NCI-H1048 (cell line): ENCODE measurements at regions not wholly inside any gene's neighbourhood (a gene's known extent, or its start where the extent isn't known, plus 50 kb on each side); places are given as distances from the start of the nearest gene placed in this dataset.

Source experiments
- DNase-seq: peaks from one replicate; lab custom pipeline; 2025; lab: John Stamatoyannopoulos, UW

DNA sequence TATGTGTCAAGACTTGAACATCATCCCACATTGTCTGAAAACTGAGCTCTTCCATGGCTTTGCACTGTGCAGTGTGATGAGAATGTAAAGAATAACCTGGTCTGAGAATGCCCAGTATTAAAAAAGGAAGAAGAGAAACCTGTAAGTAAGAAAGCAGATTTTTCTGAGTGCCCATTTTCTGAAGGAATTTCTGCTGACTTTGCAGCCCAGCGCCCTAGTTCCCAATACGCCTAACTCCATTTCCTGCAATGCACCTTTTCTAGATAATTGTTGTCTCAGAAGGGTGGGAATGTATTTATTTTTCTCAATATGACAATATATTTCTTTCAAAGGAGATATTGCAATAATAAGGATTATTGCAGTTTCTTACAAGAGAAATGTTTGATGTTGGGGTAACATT, 231.5 kb downstream of the HAO1 start:
- DNase-seq = no peak

GRCh38 chr20:7710440-7710839, 229.8 kb downstream of the HAO1 start:
- DNase-seq = no peak

GRCh38 chr20:7712661-7713060, 227.6 kb downstream of the HAO1 start:
- DNase-seq = no peak

DNA sequence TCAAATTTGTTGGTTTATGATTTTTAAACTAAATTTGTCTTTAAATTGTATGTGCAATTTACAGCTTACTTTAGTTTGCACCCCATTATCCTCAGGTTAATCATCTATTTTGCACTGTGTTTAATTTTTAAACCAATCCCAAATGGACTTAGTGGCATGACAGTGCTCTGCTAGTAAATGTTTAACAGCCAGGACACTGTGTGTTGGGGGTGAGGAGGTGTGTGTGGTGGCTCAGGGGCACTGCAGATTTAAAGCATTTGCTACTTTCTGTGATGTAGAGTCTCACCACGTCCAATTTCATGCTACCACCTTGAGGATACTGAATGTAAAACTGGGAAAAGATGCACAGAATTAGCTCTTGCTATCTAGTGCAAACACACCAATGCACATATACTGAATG, 225.7 kb downstream of the HAO1 start:
- no peak for DNase-seq

DNA sequence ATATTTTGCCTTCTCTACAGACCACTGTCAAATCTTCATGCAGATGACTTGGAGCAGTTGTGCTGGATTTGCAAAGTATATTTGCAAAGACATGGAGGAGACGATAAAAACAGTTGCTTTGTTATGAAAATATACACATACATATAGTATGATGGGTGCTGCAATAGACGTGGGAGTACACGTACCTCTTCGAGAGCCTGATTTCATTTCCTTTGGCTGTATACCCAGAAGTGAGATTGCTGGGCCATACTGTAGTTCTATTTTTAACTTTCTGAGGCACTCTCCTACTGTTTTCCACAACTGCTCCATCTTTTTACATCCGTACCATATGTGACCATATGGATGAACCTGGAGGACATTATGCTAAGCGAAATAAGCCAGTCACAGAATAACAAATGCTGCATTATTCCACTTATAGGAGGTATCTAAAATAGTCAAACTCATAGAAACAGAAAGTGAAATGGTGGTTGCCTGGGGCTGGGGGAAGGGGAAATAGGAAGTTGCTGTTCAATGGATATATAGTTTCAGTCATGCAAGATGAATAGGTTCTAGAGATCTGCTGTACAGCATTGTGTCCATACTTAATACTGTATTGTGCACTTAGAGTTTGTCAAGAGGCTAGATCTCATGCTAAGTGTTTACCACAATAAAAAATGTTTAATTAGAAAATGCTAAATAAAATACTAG, 223.8 kb downstream of the HAO1 start:
- no peak for DNase-seq

DNA sequence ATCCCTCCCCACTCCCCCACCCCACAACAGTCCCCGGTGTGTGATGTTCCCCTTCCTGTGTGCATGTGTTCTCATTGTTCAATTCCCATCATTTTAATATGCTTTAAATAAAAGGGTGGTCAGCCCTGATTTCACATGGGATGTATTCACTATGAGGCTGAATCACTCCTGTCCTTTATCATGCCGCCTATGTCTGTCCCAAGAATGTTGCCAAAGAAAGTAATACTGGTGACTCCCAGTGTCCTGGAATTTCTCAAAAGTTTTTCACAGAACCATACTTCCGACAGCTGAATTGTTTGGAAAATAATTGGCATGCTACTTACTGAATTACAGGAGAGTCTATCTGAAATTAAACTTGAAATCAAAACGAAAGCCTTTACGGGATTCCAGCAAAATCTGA, 217.7 kb downstream of the HAO1 start:
- DNase-seq = no peak

DNA sequence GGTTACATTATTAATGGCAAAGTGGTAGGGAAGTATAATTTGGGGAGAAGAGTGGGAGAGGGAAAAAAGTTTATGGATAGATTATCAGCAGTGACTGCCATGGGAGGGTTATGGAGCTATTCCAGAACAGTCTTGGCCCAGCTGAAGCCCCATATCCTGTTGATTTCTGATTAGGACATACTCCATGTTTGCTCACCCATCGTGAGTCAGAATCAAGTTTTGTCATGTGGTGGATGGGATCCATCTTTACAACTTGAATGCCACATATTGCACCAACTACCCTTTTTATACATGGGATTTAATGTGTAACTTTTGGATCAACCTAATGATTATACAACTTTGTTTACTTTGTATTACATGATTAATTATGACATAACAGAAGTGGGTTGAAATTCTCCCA, 217.0 kb downstream of the HAO1 start:
- DNase-seq = no peak

- DNase-seq = no peak
Measured at GRCh38 chr20:7728338-7728737, 211.9 kb downstream of the HAO1 start.

DNA sequence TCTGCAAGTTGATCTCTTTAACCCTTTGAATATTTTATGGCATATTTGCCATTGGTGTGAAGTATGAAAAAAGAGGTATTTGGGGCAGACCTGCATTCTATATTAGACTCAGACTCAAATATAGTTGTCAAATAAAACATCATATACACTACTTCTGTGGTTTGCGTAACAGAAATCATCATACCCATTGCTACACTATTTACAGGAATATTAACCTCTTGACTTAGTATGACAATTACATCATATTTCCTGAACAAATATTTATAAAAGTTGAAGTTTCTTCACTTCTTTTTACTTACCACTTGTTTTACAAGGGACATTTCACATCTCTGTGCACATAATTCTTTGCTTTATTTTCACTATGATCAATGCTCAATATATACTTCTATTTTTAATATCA, 206.0 kb downstream of the HAO1 start:
- DNase-seq = no peak

- DNase-seq = no peak
Measured at GRCh38 chr20:7736336-7736735, 203.9 kb downstream of the HAO1 start.

DNA sequence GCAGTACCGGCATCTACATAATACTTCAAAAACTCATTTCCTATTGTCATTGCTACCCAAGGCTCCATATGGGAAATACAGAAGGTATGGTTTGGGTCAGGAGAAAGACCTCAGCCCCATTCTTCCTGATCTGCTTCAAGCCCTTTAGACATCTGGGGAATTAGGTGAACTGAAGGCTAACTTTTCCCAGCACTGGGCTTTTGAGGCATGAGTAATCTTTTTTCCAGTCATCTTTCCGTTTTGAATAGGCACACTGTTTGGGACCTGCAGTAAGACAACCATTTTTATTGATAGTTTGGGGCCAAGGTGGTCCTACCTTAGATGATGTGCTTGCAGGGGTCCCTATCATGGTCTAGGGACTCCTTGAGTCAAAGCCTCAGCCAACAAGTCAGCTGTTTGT, 198.4 kb downstream of the HAO1 start:
- no peak for DNase-seq

DNA sequence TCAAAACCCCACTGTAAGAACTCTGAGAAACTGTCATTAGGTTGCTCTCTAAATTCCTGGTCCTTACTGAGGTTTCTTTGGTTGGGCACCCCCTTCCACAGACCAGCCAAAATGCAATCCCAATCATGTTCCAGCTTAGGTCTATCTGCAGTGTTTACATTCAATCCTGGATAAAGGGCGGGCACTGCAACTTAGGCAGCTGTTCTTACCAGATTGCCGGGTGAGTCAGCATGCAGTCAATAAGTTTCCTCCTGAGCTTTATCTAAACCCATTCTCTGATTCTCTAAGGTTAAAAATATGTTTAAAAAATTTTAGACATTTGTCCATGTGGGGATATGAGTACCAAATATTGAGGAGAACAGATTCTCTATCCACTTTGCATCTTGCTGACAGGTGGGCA, 197.8 kb downstream of the HAO1 start:
- no peak for DNase-seq

GRCh38 chr20:7744411-7744810, 195.8 kb downstream of the HAO1 start:
- DNase-seq = no peak

- DNase-seq = no peak
Measured at GRCh38 chr20:7748624-7749023, 191.6 kb downstream of the HAO1 start.

DNA sequence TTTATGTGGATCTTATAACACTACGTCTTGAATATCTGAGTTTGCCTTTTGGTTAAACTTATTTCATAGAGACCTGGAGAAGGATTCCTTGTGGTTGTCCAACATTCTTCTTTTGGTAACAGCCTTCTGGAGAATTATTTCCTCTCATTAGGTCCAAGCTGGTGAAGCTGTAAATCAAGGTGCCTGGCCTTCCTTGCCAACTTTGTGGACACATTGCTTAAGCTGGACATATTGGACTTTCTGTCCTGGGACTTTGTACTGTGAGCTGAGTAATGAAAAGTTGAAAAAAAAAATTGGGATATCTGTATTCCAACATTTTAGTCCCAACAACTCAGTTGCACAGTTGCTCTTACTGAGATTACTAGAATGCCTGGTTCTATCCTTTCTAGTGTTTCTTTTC, 186.2 kb downstream of the HAO1 start:
- no peak for DNase-seq

GRCh38 chr20:7758406-7758805, 181.9 kb downstream of the HAO1 start:
- DNase-seq = no peak

GRCh38 chr20:7760247-7761031, 179.8 kb downstream of the HAO1 start:
- DNase-seq = no peak

GRCh38 chr20:7765221-7765620, 175.0 kb downstream of the HAO1 start:
- DNase-seq = no peak

DNA sequence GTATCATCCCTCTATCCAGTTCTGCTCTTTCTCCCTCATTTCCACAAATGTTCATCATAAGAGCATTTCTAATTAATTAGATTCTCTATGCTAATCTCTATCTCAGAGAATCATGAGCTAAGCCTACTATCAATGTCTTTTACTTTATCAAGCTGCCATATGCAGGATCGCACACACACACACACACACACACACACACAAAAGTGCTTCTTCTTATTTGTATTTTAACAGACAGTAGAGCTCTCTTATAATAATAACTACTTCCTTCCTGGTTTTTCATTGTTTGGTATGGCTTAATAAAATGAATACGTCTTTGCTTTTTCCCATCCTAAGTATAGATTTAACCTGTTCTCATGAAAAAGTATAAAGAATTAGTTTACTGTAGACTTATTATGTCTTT, 170.2 kb downstream of the HAO1 start:
- no peak for DNase-seq

GRCh38 chr20:7770578-7770977, 169.7 kb downstream of the HAO1 start:
- DNase-seq = no peak

DNA sequence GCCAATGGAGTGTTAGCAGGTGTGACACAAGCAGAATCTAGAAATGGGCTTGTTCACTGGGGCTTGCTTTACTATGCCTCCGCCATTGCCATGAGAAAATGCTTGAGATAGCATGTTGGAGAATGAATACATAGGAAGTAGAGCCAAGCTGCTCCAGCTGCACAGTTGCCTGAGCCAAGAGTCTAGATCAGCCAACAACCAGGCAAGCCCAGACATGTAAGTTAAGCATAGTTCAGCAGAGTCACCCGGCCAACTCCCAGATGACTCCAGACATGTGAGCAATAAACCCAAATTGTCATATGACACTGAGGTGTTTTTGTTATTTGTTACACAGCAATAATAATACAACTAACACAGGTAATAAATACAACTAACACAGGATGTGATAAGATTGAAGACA, 167.9 kb downstream of the HAO1 start:
- no peak for DNase-seq

DNA sequence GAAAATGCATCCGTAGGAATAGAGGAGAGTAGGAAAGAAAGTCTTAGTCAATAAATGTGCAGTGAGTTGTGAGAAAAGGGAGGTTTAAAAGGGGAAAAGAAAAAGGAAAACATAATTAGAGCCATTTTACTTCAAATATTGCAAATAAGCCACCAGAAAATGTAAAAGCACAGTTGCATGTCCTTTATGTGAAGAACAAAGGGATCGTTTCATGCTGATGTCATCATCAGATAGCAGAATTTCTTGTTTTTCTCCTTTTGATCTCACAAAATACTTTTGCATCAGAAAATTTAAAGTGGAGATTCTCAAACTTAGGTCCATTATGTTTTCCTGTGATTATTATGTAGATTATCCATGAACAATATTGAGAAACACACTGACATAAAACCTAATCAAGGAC, 166.7 kb downstream of the HAO1 start:
- no peak for DNase-seq

DNA sequence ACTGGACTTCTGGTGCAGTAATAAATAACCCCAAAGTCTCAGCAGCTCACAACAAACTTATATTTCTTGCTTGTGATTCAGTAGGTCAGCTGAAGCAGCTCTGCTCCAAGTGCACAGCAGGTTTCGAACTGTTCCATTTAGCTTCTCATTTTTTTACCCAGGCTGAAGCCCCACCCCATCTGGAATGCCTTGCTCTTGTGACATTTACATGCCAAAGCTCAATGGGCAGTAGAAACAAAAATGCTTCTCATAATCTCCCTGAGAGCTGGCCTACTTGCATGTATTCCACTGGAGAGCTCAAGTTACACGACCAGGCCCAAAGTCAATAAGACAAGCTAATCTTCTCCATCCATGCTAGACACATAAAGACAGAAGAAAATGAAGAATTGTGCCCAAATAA, 165.2 kb downstream of the HAO1 start:
- DNase-seq = no peak

GRCh38 chr20:7776148-7776547, 164.1 kb downstream of the HAO1 start:
- DNase-seq = no peak
